IMR-90 (cell line): ENCODE measurements at regions not wholly inside any gene's neighbourhood (a gene's known extent, or its start where the extent isn't known, plus 50 kb on each side); places are given as distances from the start of the nearest gene placed in this dataset.
"Not testable (repeated sequence)": the region's sequence is repeated elsewhere in the genome, so short reads cannot be mapped to it uniquely, and the experiment has no call there.

Experiments used
- ATAC-seq: fragments of 200-7000 bp; cut with Tn5 transposase; 2 replicates; pipeline ENCODE4 v1.9.1; 2020; ENCODE audit warnings: low read depth, mild to moderate bottlenecking, moderate library complexity
- BruUV-seq: library from RNA; stranded (reverse); fragments of 400-500 nt; replicated peaks from 2 replicates; lab custom pipeline; 2021; lab: Mats Ljungman, UMichigan
- CTCF ChIA-PET: fragments of 300-600 bp; formaldehyde crosslinking; extraction: SDS; loops from one replicate; lab custom pipeline; 2021; ENCODE audit warnings: antibody characterized with exemption; lab: Yijun Ruan, JAX
- POLR2A ChIA-PET: fragments of 300-600 bp; sonication (Branson Sonifier 250); formaldehyde crosslinking; loops from one replicate; lab custom pipeline; 2022; ENCODE audit warnings: antibody characterized with exemption; ENCODE audit not compliant: unreplicated experiment; lab: Charles Lee
- DNase-seq: peaks from one replicate; pipeline ENCODE4 v3.0.0; 2013
- H2AFZ ChIP-seq: replicated peaks from 2 replicates; pipeline ENCODE3; 2013; ENCODE audit warnings: low read length, mild to moderate bottlenecking; ENCODE audit not compliant: poor library complexity
- H2AK5ac ChIP-seq: 2 replicates; pipeline ENCODE4 v1.6.1; 2013; ENCODE audit warnings: low read depth, low read length, inconsistent platforms
- H2AK9ac ChIP-seq: replicated peaks from 2 replicates; pipeline ENCODE3; 2013; ENCODE audit warnings: mild to moderate bottlenecking, low read depth, low read length, moderate library complexity; ENCODE audit not compliant: poor library complexity
- H2BK120ac ChIP-seq: 2 replicates; pipeline ENCODE4 v1.6.1; 2013; ENCODE audit warnings: low read depth, low read length, inconsistent platforms
- H2BK15ac ChIP-seq: 3 replicates; pipeline ENCODE4 v1.6.1; 2013; ENCODE audit warnings: low read depth, low read length, inconsistent platforms
- H2BK20ac ChIP-seq: 2 replicates; pipeline ENCODE4 v1.6.1; 2013; ENCODE audit warnings: low read depth, mild to moderate bottlenecking, inconsistent platforms, low read length, moderate library complexity
- H2BK5ac ChIP-seq: 2 replicates; pipeline ENCODE4 v1.6.1; 2013; ENCODE audit warnings: mild to moderate bottlenecking, low read depth, low read length, inconsistent platforms; ENCODE audit not compliant: poor library complexity, severe bottlenecking
- H3K14ac ChIP-seq: replicated peaks from 2 replicates; pipeline ENCODE4 v1.6.1; 2013; ENCODE audit warnings: low read depth, low read length, inconsistent platforms
- H3K18ac ChIP-seq: 2 replicates; pipeline ENCODE4 v1.6.1; 2013; ENCODE audit warnings: low read depth, low read length, control low read depth
- H3K23ac ChIP-seq: 2 replicates; pipeline ENCODE4 v1.6.1; 2013; ENCODE audit warnings: low read depth, low read length, inconsistent platforms
- H3K27ac ChIP-seq: 2 replicates; pipeline ENCODE4 v1.5.1; 2013; ENCODE audit warnings: mild to moderate bottlenecking, control low read depth, low read length; ENCODE audit not compliant: insufficient read depth
- H3K27me3 ChIP-seq: 2 replicates; pipeline ENCODE4 v1.6.1; 2013; ENCODE audit warnings: low read length; ENCODE audit not compliant: control insufficient read depth, insufficient read depth
- H3K36me3 ChIP-seq: 2 replicates; pipeline ENCODE4 v1.6.1; 2013; ENCODE audit warnings: low read length, mixed read lengths; ENCODE audit not compliant: control insufficient read depth, insufficient read depth
- H3K4ac ChIP-seq: 2 replicates; pipeline ENCODE4 v1.6.1; 2013; ENCODE audit warnings: low read depth, low read length, inconsistent platforms
- H3K4me1 ChIP-seq: 2 replicates; pipeline ENCODE4 v1.6.1; 2013; ENCODE audit warnings: low read length, mixed read lengths; ENCODE audit not compliant: control insufficient read depth, insufficient read depth
- H3K4me2 ChIP-seq: 2 replicates; pipeline ENCODE4 v1.6.1; 2013; ENCODE audit warnings: low read depth, mild to moderate bottlenecking, control low read depth, low read length, moderate library complexity
- H3K4me3 ChIP-seq: 2 replicates; pipeline ENCODE4 v1.5.1; 2013; ENCODE audit warnings: low read depth, mild to moderate bottlenecking, control low read depth, low read length, moderate library complexity; ENCODE audit not compliant: insufficient read depth
- H3K56ac ChIP-seq: 2 replicates; pipeline ENCODE4 v1.6.1; 2013; ENCODE audit warnings: low read length, inconsistent platforms; ENCODE audit not compliant: insufficient read depth; ENCODE audit errors: extremely low read depth
- H3K79me1 ChIP-seq, 2 experiments: 2 replicates each; pipeline ENCODE4 v1.6.1; 2013; ENCODE audit warnings: low read length in 2 of 2, inconsistent platforms in 1 of 2, low read depth in 1 of 2
- H3K9ac ChIP-seq: 2 replicates; pipeline ENCODE4 v1.6.1; 2013; ENCODE audit warnings: low read depth, low read length, control low read depth
- H3K9me1 ChIP-seq: 2 replicates; pipeline ENCODE4 v1.6.1; 2013; ENCODE audit warnings: low read length, inconsistent platforms; ENCODE audit not compliant: insufficient read depth
- H3K9me3 ChIP-seq: 2 replicates; pipeline ENCODE4 v1.6.1; 2013; ENCODE audit warnings: low read length; ENCODE audit not compliant: control insufficient read depth, insufficient read depth
- H4K20me1 ChIP-seq: 2 replicates; pipeline ENCODE4 v1.6.1; 2013; ENCODE audit warnings: low read length, inconsistent platforms; ENCODE audit not compliant: insufficient read depth
- H4K5ac ChIP-seq: 2 replicates; pipeline ENCODE4 v1.6.1; 2013; ENCODE audit warnings: mild to moderate bottlenecking, low read depth, low read length, control low read depth
- H4K8ac ChIP-seq, 2 experiments: 2 replicates each; pipeline ENCODE4 v1.6.1; 2013; ENCODE audit warnings: low read depth in 2 of 2, low read length in 2 of 2, control low read depth in 1 of 2, inconsistent platforms in 1 of 2
- H4K91ac ChIP-seq: 2 replicates; pipeline ENCODE4 v1.6.1; 2013; ENCODE audit warnings: low read depth, low read length, inconsistent platforms; ENCODE audit not compliant: insufficient read depth
- FOS ChIP-seq: fragments of 150-350 bp; IDR thresholded peaks from 2 replicates; pipeline ENCODE4 v1.6.1; 2016; ENCODE audit warnings: low read depth, low read length
- RFX5 ChIP-seq: IDR thresholded peaks from 2 replicates; pipeline ENCODE4 v1.8.0; 2012; ENCODE audit warnings: low read depth, mild to moderate bottlenecking, low read length, moderate library complexity
- WGBS, 2 experiments: methylation state at CpG; one replicate each; pipeline versions ENCODE4 v1.1.5 to v1.1.7; 2013; ENCODE audit warnings: missing lambda C conversion rate in 2 of 2; ENCODE audit not compliant: insufficient read length in 1 of 2; ENCODE audit errors: extremely low coverage in 2 of 2; 5-methylcytosine and 5-hydroxymethylcytosine counted together
- dilution Hi-C: fragments of 300-500 bp; cut with HindIII; formaldehyde crosslinking; loops from one replicate; pipeline ENCODE4 v1.14.3; 2018; ENCODE audit warnings: low sequenced_read_pairs; ENCODE audit not compliant: unreplicated experiment
- in situ Hi-C: fragments of 300-500 bp; cut with MboI; formaldehyde crosslinking; loops from 3 replicates; pipeline ENCODE4 v1.14.3; 2019; ENCODE audit warnings: low sequenced_read_pairs, inconsistent platforms, mixed read lengths
- intact Hi-C: fragments of 100-400 bp; cut with micrococcal nuclease; formaldehyde crosslinking; loops from 2 replicates; pipeline ENCODE4 v1.10.0; 2022

DNA sequence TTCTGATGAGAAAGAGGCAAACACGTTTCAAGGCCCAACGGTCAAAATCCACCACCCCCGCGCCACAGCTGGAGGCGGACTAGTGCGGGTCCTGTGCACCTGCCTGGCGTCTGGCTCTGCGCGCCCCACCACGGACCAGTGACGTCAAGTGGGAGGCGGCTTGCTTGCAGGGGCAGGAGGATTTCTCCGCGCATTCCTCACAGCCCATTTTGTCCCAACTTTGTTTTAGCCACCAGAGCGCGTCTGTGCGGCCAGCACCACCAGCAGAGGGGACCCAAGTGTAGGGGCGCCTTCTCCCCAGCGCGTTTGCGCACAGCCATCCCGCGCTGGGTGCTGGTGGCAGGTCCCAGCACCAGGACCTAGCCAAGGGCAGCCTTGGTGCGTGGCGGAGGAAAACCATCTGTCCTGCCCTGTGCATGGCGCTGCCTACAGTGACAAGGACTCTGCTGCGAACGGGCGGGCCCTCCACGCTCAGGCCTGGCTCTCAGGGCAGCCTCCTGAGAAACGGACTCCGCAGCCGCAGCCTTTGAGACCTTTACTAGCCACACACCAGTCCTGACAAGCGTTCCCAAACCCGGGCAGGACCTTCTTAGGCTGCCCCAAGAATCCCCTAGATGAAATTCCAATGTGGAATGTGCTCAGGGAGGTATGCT, 194.8 kb upstream of the EXOC2 start:
- H3K56ac ChIP-seq: no peak overlapping the region
- POLR2A ChIA-PET: no interaction called here
- no peak overlapping the region for H2AFZ ChIP-seq
- no peak overlapping the region for H2BK120ac ChIP-seq
- H3K9me1 ChIP-seq: no peaks in the 10 kb centered on the region
- H3K27ac ChIP-seq: no peak overlapping the region
- intact Hi-C loops (no loop called here), dilution Hi-C loops (no loop called here), in situ Hi-C loops (no loop called here)
- H2BK15ac ChIP-seq: no peak overlapping the region
- DNase-seq: no peak
- TF ChIP-seq FOS: no peak
- no peak for TF ChIP-seq RFX5
- H3K36me3 ChIP-seq: no peaks in the 10 kb centered on the region
- no peak overlapping the region for H2BK20ac ChIP-seq
- H2AK5ac ChIP-seq: no peak overlapping the region
- 86% methylated on average over 21 of the region's 35 CpGs; no CpG with 5 or more reads in 1 of the 2 experiments for WGBS, 2 experiments
- H3K4ac ChIP-seq: no peak overlapping the region
- no TSS peak for BruUV-seq
- no peak for ATAC-seq
- H4K5ac ChIP-seq: no peak overlapping the region
- no peak overlapping the region for H3K18ac ChIP-seq
- no peaks in the 10 kb centered on the region for H3K79me1 ChIP-seq
- no peak overlapping the region for H2BK5ac ChIP-seq
- H4K8ac ChIP-seq: no peak overlapping the region
- no peak overlapping the region for H3K4me3 ChIP-seq
- H2AK9ac ChIP-seq: no peak overlapping the region
- H3K4me2 ChIP-seq: no peak overlapping the region
- H3K14ac ChIP-seq: no peak overlapping the region
- H3K27me3 ChIP-seq: peaks cover 14% of the 10 kb centered on the region; the same call in 1 of the 2 replicates
- H4K20me1 ChIP-seq: no peaks in the 10 kb centered on the region; the same call in 1 of the 2 replicates
- no peak overlapping the region for H4K91ac ChIP-seq
- no peaks in the 10 kb centered on the region; the same call in 1 of the 2 replicates for H3K4me1 ChIP-seq
- H3K9ac ChIP-seq: no peak overlapping the region
- no peak overlapping the region for H3K23ac ChIP-seq
- CTCF ChIA-PET: no interaction called here
- H3K9me3 ChIP-seq: no peaks in the 10 kb centered on the region

DNA sequence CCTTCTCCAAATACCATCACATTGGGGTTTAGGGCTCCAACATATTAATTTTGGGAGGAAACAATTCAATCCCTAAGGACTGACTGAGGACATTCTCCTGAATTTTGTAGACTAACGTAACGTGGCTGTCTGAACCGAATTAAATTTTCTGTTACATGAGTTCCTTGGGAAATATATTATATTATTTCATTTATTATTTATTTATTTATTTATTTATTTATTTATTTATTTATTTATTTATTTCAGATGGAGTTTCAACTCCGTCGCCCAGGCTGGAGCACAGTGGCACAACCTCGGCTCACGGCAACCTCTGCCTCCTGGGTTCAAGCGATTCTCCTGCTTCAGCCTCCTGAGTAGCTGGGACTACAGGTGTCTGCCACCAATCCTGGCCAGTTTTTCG, 193.2 kb upstream of the EXOC2 start:
- H3K18ac ChIP-seq, DNase-seq, H2AK9ac ChIP-seq, H4K91ac ChIP-seq, H2BK15ac ChIP-seq, H3K14ac ChIP-seq, in situ Hi-C loops, ATAC-seq, H2AK5ac ChIP-seq, H3K4me1 ChIP-seq, H3K4ac ChIP-seq, H3K56ac ChIP-seq, H3K4me3 ChIP-seq, H3K9me3 ChIP-seq, H2AFZ ChIP-seq, H4K5ac ChIP-seq, POLR2A ChIA-PET, H3K79me1 ChIP-seq, H3K23ac ChIP-seq, H3K9me1 ChIP-seq, H3K27ac ChIP-seq, H2BK5ac ChIP-seq, CTCF ChIA-PET, H2BK20ac ChIP-seq, H2BK120ac ChIP-seq, H3K9ac ChIP-seq, intact Hi-C loops, H3K36me3 ChIP-seq, H4K8ac ChIP-seq, H3K4me2 ChIP-seq, H4K20me1 ChIP-seq, BruUV-seq, dilution Hi-C loops: not testable (repeated sequence)
- WGBS, 2 experiments: no CpG with 5 or more reads among the region's 9 CpGs
- H3K27me3 ChIP-seq: peaks cover 11% of the 10 kb centered on the region; the same call in 1 of the 2 replicates
